ENCODE measurements at regions not wholly inside any gene's neighbourhood (a gene's known extent, or its start where the extent isn't known, plus 50 kb on each side); places are given as distances from the start of the nearest gene placed in this dataset.

GRCh38 chr12:107264667-107265066, 171.3 kb upstream of the CRY1 start (continued):
- TF ChIP-seq KLF6 (CRISPR knock-in tag; IDR thresholded peaks at IDR 0.05) (no peak), KLF16 (CRISPR knock-in tag; IDR thresholded peaks at IDR 0.05) (no peak), ZBTB44 (CRISPR knock-in tag; IDR thresholded peaks at IDR 0.05) (no peak), ZNF138 (CRISPR knock-in tag; IDR thresholded peaks at IDR 0.05; ENCODE audit: low read depth) (no peak), FOSL1 (CRISPR knock-in tag; IDR thresholded peaks at IDR 0.05; ENCODE audit: borderline replicate concordance) (no peak), PRPF4 (IDR thresholded peaks at IDR 0.05; ENCODE audit: low read depth, low read length, poor library complexity, severe bottlenecking) (no peak), NR2C2 (CRISPR knock-in tag; IDR thresholded peaks at IDR 0.05; ENCODE audit: borderline replicate concordance) (no peak)
- TF ChIP-seq, protein P1, sequence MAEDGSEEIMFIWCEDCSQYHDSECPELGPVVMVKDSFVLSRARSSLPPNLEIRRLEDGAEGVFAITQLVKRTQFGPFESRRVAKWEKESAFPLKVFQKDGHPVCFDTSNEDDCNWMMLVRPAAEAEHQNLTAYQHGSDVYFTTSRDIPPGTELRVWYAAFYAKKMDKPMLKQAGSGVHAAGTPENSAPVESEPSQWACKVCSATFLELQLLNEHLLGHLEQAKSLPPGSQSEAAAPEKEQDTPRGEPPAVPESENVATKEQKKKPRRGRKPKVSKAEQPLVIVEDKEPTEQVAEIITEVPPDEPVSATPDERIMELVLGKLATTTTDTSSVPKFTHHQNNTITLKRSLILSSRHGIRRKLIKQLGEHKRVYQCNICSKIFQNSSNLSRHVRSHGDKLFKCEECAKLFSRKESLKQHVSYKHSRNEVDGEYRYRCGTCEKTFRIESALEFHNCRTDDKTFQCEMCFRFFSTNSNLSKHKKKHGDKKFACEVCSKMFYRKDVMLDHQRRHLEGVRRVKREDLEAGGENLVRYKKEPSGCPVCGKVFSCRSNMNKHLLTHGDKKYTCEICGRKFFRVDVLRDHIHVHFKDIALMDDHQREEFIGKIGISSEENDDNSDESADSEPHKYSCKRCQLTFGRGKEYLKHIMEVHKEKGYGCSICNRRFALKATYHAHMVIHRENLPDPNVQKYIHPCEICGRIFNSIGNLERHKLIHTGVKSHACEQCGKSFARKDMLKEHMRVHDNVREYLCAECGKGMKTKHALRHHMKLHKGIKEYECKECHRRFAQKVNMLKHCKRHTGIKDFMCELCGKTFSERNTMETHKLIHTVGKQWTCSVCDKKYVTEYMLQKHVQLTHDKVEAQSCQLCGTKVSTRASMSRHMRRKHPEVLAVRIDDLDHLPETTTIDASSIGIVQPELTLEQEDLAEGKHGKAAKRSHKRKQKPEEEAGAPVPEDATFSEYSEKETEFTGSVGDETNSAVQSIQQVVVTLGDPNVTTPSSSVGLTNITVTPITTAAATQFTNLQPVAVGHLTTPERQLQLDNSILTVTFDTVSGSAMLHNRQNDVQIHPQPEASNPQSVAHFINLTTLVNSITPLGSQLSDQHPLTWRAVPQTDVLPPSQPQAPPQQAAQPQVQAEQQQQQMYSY (CRISPR knock-in tag; IDR thresholded peaks at IDR 0.05) = no peak

GRCh38 chr12:107267604-107268003, 174.3 kb upstream of the CRY1 start:
- FAIRE-seq = no peak
- CTCF ChIA-PET (ENCODE audit: low intra/inter-chr PET ratio, low total read pairs) = no interaction called here

More at GRCh38 chr12:107267604-107268003, 174.3 kb upstream of the CRY1 start:
- no peaks in the 10 kb centered on the region for H3K9me3 ChIP-seq (ENCODE audit: low read length)
- H3K36me3 ChIP-seq (replicated peaks in 1 of 2; ENCODE audit: control insufficient read depth in 1 of 2, insufficient read depth in 2 of 2, low read length in 2 of 2) = no peaks in the 10 kb centered on the region
- no peak overlapping the region for H3K9ac ChIP-seq (ENCODE audit: insufficient read depth, low read depth, low read length)
- TF ChIP-seq, protein P2, sequence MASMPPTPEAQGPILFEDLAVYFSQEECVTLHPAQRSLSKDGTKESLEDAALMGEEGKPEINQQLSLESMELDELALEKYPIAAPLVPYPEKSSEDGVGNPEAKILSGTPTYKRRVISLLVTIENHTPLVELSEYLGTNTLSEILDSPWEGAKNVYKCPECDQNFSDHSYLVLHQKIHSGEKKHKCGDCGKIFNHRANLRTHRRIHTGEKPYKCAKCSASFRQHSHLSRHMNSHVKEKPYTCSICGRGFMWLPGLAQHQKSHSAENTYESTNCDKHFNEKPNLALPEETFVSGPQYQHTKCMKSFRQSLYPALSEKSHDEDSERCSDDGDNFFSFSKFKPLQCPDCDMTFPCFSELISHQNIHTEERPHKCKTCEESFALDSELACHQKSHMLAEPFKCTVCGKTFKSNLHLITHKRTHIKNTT (CRISPR knock-in tag; IDR thresholded peaks at IDR 0.05) = no peak
- no peak for TF ChIP-seq CCAR2 (optimal IDR thresholded peaks at IDR 0.05; ENCODE audit: low read depth, low read length)
- no peaks in the 10 kb centered on the region for H3K4me1 ChIP-seq (ENCODE audit: insufficient read depth, low read length)
- H3K27me3 ChIP-seq (ENCODE audit: control insufficient read depth in 1 of 2, insufficient read depth in 2 of 2, low read length in 2 of 2) = peaks cover 0 to 5% of the 10 kb centered on the region in 2 experiments; a peak in 2 of 5 replicates
- no peak for DNase-seq (ENCODE audit: low spot score)
- H2AFZ ChIP-seq (ENCODE audit: low read length) = no peak overlapping the region
- intact Hi-C loops (cut with micrococcal nuclease; ENCODE audit: unreplicated experiment) = no loop called here
- no peak overlapping the region for H3K27ac ChIP-seq (ENCODE audit: extremely low read length, insufficient read depth, low read length)
- in situ Hi-C loops (cut with HindIII; ENCODE audit: extremely low pct_ligation_motif_present, low pct_unique_long_range_greater_than_20kb) = no loop called here
- no TSS peak for BruUV-seq (replicated peaks)
- no peak overlapping the region for H3K4me2 ChIP-seq (ENCODE audit: low read depth, low read length)
- no peaks in the 10 kb centered on the region for H3K79me2 ChIP-seq (ENCODE audit: insufficient read depth, low read length)
- no peaks in the 10 kb centered on the region for H4K20me1 ChIP-seq (ENCODE audit: insufficient read depth, low read length)
- 0% methylated on average over 1 of the region's 1 CpG for WGBS (ENCODE audit: low lambda C conversion rate)
- no peak for ATAC-seq
- POLR2A ChIA-PET = no interaction called here
- H3K4me3 ChIP-seq (replicated peaks in 1 of 3; ENCODE audit: insufficient read depth in 1 of 3, low read depth in 2 of 3, low read length in 3 of 3) = no peak overlapping the region
